ENCODE measurements at regions not wholly inside any gene's neighbourhood (a gene's known extent, or its start where the extent isn't known, plus 50 kb on each side); places are given as distances from the start of the nearest gene placed in this dataset.
A peak's percentile ranks its signal among the peaks of the same experiment; 100 is the strongest.

DNA sequence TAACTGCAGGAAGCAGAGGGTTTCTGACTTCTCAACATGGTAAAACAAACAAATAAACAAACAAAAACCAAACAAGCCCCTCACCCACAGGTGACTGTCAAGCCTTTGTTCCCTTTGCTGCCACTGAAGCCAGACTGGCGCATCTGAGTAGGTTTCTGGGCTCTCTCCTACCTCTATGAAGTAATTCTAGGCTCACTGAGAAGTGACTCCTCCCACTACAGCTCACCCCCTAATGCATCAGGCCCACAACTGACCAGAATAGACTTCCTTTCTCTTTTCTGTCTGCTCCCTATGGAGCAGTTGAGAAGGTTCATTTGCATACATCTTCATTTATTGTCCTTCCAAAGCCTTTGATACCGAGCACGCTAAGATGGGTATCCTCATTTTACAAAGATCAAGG, 77.0 kb upstream of the CCL2 start:
- no peak overlapping the region for H3K4me3 ChIP-seq (ENCODE audit: low read length)
- no peak for DNase-seq (ENCODE audit: low read depth, low spot score)
- WGBS (ENCODE audit: insufficient coverage, insufficient read length): no CpG with 5 or more reads among the region's 3 CpGs
- H3K36me3 ChIP-seq (ENCODE audit: control insufficient read depth, insufficient read depth, low read length): no peaks in the 10 kb centered on the region
- H3K4me1 ChIP-seq (ENCODE audit: control insufficient read depth, insufficient read depth, low read length): no peaks in the 10 kb centered on the region; the same call in 1 of the 2 replicates
- no peak overlapping the region for H3K27ac ChIP-seq (ENCODE audit: low read length)
- no peaks in the 10 kb centered on the region for H3K9me3 ChIP-seq (ENCODE audit: control insufficient read depth, insufficient read depth, low read length)
- no peaks in the 10 kb centered on the region for H3K27me3 ChIP-seq (ENCODE audit: control insufficient read depth, insufficient read depth, low read length)

DNA sequence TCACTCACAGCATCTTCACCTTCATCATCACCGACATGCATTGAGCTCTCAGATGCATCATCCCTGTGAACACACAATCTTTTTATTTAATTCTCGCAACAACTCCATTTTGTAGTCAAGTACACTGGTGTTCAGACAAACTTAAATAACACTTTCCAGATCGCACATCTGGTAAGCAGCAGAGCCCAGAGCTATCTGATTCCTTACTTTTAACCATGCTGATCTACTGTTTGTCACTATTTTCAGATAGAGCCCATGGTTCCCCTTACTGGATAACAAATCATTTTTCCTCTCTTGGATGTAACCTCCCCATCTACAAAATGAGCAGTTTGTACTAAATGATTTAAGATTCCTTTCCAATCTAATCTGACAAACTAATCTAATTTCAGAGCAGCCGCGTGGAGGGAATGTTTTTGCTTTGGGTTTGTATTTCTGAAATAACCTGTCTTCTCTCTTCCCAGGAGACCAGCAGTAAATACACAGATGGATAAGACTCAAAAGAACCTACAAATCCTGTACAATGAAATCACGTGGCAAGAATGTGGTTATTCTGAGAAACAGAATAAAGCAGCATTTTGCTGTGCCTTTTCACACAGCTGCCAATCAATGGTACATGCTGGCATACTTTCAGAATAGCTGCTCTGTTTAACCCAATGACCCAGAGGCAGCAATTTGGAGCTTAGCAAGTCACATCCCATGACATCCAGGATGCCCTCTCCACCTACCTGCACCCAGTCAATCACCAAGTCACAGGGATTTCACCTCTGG, 72.9 kb upstream of the CCL2 start:
- Histone ChIP-seq H3K4me3 (ENCODE audit: low read length) (no peak overlapping the region), H3K4me1 (ENCODE audit: control insufficient read depth, insufficient read depth, low read length) (no peaks in the 10 kb centered on the region; the same call in 1 of the 2 replicates), H3K9me3 (ENCODE audit: control insufficient read depth, insufficient read depth, low read length) (no peaks in the 10 kb centered on the region), H3K27me3 (ENCODE audit: control insufficient read depth, insufficient read depth, low read length) (no peaks in the 10 kb centered on the region), H3K36me3 (ENCODE audit: control insufficient read depth, insufficient read depth, low read length) (no peaks in the 10 kb centered on the region), H3K27ac (ENCODE audit: low read length) (no peak overlapping the region)
- WGBS (ENCODE audit: insufficient coverage, insufficient read length): 100% methylated on average over 2 of the region's 6 CpGs
- no peak for DNase-seq (ENCODE audit: low read depth, low spot score)

DNA sequence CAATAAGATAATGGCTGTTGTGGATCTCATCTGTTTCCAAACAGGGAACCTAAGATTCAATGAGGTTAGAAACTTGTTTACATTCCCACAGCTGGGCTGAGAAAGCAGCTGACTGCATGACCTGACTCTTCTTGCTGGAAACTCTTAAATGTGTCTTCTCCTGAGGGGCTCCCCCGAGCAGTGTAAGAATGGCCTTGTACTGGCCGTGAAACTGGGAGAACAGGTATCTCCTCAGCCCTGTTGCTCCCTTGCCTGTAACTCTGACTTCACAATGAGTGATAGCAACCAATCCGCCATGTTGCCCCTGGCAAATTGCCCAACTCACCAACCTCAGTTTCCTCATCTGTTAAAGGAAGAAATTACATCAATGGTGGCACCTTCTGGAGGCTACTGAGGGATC, 59.1 kb upstream of the CCL2 start:
- no CpG with 5 or more reads among the region's 3 CpGs for WGBS (ENCODE audit: insufficient coverage, insufficient read length)
- no peak overlapping the region for H3K4me3 ChIP-seq (ENCODE audit: low read length)
- H3K27ac ChIP-seq (ENCODE audit: low read length): no peak overlapping the region
- H3K27me3 ChIP-seq (ENCODE audit: control insufficient read depth, insufficient read depth, low read length): no peaks in the 10 kb centered on the region
- no peaks in the 10 kb centered on the region for H3K36me3 ChIP-seq (ENCODE audit: control insufficient read depth, insufficient read depth, low read length)
- DNase-seq (ENCODE audit: low read depth, low spot score): no peak
- H3K4me1 ChIP-seq (ENCODE audit: control insufficient read depth, insufficient read depth, low read length): no peaks in the 10 kb centered on the region
- no peaks in the 10 kb centered on the region for H3K9me3 ChIP-seq (ENCODE audit: control insufficient read depth, insufficient read depth, low read length)

DNA sequence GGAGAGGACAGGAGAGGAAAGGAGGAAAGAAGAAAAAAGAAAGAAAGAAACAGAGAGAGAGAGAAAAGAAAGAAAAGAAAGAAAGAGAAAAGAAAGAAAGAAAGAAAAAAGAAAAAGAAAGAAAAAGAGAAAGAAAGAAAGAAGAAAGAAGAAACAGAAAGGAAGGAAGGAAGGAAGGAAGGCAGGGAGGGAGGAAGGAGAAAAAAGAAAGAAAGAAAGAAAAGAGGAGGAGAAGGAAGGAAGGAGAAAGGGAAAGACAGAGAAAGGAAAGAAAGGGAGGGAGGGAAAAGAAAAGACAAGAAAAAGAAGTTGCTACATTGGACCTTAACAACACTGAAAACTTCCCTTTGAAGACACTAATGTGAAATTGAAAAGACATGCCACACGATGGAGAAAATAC, 56.6 kb upstream of the CCL2 start:
- H3K36me3 ChIP-seq (ENCODE audit: control insufficient read depth, insufficient read depth, low read length): no peaks in the 10 kb centered on the region
- no peak for DNase-seq (ENCODE audit: low read depth, low spot score)

DNA sequence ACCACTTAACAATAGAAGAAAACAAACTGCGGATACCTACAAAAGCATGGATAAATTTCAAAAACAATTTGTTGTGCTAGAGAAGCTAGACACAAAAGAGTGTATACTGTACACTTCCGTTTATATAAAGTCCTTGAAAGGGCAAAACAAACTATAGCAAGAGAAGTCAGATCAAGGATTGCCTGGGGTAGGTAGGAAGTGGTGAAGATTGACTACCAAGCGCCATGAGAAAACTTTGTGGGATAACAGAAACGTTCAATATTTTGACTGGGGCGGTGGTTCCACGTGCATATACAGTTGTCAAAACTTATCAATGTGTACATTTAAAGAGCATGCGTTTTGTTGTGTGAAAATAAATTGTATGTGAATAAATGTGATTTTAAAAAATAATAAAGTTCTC, 55.6 kb upstream of the CCL2 start:
- no peak overlapping the region for H3K4me3 ChIP-seq (ENCODE audit: low read length)
- no peaks in the 10 kb centered on the region for H3K9me3 ChIP-seq (ENCODE audit: control insufficient read depth, insufficient read depth, low read length)
- H3K27ac ChIP-seq (ENCODE audit: low read length): no peak overlapping the region
- H3K27me3 ChIP-seq (ENCODE audit: control insufficient read depth, insufficient read depth, low read length): no peaks in the 10 kb centered on the region
- no CpG with 5 or more reads among the region's 7 CpGs for WGBS (ENCODE audit: insufficient coverage, insufficient read length)
- DNase-seq (ENCODE audit: low read depth, low spot score): no peak
- no peaks in the 10 kb centered on the region for H3K36me3 ChIP-seq (ENCODE audit: control insufficient read depth, insufficient read depth, low read length)
- H3K4me1 ChIP-seq (ENCODE audit: control insufficient read depth, insufficient read depth, low read length): no peaks in the 10 kb centered on the region

More for the DNA sequence above, 56.6 kb upstream of the CCL2 start:
- Histone ChIP-seq H3K27me3 (ENCODE audit: control insufficient read depth, insufficient read depth, low read length) (no peaks in the 10 kb centered on the region), H3K27ac (ENCODE audit: low read length) (no peak overlapping the region), H3K9me3 (ENCODE audit: control insufficient read depth, insufficient read depth, low read length) (no peaks in the 10 kb centered on the region), H3K4me1 (ENCODE audit: control insufficient read depth, insufficient read depth, low read length) (no peaks in the 10 kb centered on the region), H3K4me3 (ENCODE audit: low read length) (no peak overlapping the region)
- WGBS (ENCODE audit: insufficient coverage, insufficient read length): no CpG with 5 or more reads among the region's 1 CpG

DNA sequence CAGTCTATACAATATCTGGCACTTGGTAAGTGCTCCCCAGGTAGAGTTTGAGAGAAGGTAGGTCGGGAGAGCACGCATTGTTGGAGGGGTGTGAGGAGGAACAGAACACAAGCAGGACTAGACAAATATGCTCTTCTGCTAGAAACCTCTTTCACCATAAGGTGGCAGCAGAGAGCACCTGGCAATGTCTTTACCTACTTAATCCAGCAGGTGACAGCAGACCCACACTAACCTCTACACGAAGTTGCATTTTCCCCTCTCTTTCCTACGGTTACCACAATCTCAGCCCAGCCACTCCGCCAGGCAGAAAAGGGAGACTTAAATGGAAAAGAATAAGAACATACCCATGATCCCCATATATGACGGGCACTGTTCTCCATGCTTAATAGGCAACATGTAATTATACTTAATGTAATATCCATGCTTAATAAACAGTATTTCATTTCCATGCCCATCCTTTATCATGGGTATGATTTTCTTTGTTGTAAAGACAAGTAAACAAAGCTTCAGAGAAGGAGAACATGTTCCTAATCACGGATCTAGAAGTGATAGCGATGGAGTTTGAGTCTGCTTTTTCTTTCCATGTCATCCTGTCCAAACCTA, 55.1 kb upstream of the CCL2 start:
- Histone ChIP-seq H3K9me3 (ENCODE audit: control insufficient read depth, insufficient read depth, low read length) (no peaks in the 10 kb centered on the region), H3K4me3 (ENCODE audit: low read length) (no peak overlapping the region), H3K27me3 (ENCODE audit: control insufficient read depth, insufficient read depth, low read length) (no peaks in the 10 kb centered on the region), H3K36me3 (ENCODE audit: control insufficient read depth, insufficient read depth, low read length) (no peaks in the 10 kb centered on the region), H3K4me1 (ENCODE audit: control insufficient read depth, insufficient read depth, low read length) (no peaks in the 10 kb centered on the region), H3K27ac (ENCODE audit: low read length) (no peak overlapping the region)
- WGBS (ENCODE audit: insufficient coverage, insufficient read length): no CpG with 5 or more reads among the region's 8 CpGs
- peak; percentile 74 for DNase-seq (ENCODE audit: low read depth, low spot score)

DNA sequence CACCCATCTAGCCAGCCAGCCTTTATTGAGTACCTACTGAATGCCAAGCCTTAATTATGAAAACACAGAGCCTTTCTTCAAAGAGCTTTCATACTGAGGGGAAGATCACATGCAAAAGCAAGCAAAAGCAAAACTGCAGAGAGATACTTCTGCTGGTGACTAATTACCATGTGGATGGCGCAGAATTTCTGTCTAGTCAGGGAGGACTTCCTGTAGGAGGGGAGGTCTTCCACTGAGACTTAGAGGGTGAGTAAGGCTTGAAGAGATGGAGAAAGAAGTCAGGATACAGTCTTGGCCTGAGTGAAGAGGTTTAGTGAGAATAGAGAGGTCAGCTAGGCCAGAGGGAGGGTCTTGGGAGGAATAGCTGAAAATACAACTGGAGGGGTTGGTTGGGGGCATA, 53.9 kb upstream of the CCL2 start:
- no peaks in the 10 kb centered on the region for H3K36me3 ChIP-seq (ENCODE audit: control insufficient read depth, insufficient read depth, low read length)
- H3K4me1 ChIP-seq (ENCODE audit: control insufficient read depth, insufficient read depth, low read length): no peaks in the 10 kb centered on the region
- no peak overlapping the region for H3K4me3 ChIP-seq (ENCODE audit: low read length)
- H3K9me3 ChIP-seq (ENCODE audit: control insufficient read depth, insufficient read depth, low read length): no peaks in the 10 kb centered on the region
- H3K27me3 ChIP-seq (ENCODE audit: control insufficient read depth, insufficient read depth, low read length): no peaks in the 10 kb centered on the region
- WGBS (ENCODE audit: insufficient coverage, insufficient read length): no CpG with 5 or more reads among the region's 1 CpG
- DNase-seq (ENCODE audit: low read depth, low spot score): no peak
- no peak overlapping the region for H3K27ac ChIP-seq (ENCODE audit: low read length)

DNA sequence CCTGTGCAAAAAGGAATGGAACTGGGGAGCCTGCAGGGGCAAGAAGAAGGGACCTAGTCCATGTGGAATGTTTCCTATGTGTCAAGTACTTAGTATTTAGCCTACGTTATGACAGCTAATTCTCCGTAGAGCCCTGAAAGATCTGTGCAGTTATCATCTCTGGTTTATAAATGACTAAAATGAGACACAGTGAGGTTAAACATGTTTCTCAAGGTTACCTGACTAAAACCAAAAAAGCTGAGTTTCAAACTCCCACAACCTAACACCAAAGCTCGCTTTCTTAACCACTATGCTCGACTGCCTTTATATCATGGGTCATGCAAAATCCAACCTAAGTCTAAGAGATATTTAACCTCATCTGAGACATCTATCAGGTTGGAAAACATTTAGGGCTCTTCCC, 53.3 kb upstream of the CCL2 start:
- H3K4me3 ChIP-seq (ENCODE audit: low read length): no peak overlapping the region
- WGBS (ENCODE audit: insufficient coverage, insufficient read length): no CpG with 5 or more reads among the region's 4 CpGs
- H3K36me3 ChIP-seq (ENCODE audit: control insufficient read depth, insufficient read depth, low read length): no peaks in the 10 kb centered on the region
- H3K9me3 ChIP-seq (ENCODE audit: control insufficient read depth, insufficient read depth, low read length): no peaks in the 10 kb centered on the region
- DNase-seq (ENCODE audit: low read depth, low spot score): no peak
- no peaks in the 10 kb centered on the region for H3K4me1 ChIP-seq (ENCODE audit: control insufficient read depth, insufficient read depth, low read length)
- no peak overlapping the region for H3K27ac ChIP-seq (ENCODE audit: low read length)
- H3K27me3 ChIP-seq (ENCODE audit: control insufficient read depth, insufficient read depth, low read length): no peaks in the 10 kb centered on the region

DNA sequence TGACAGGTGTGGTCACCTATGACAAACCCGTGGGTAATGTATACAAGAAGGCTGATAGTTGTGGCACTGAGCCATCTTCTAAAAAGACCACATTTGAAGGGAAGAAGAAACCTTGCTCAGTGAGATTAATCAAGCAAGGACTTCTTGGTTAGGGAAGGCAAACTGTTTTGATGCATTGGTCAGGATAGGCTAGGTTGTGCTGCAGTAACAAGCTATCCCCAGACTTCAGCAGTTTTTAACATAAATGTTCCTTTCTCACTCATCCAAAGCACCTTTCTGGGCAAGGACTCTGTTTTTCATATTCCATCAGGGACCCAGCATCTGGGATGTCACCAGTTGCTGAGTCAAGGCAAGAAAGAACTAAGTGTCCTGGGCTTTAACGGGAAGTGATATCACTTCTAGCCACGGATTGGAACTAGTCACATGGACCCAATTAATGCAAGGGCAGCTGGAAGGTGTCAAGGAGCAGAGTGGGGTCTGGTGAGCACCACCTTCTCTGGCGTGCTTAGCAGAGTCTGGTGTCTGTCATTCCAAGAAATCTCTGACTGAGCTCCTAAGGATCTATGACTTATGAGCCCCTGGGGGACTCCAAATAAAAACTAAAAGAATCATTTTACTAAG, 52.0 kb upstream of the CCL2 start:
- no peaks in the 10 kb centered on the region for H3K4me1 ChIP-seq (ENCODE audit: control insufficient read depth, insufficient read depth, low read length)
- H3K36me3 ChIP-seq (ENCODE audit: control insufficient read depth, insufficient read depth, low read length): no peaks in the 10 kb centered on the region
- H3K27me3 ChIP-seq (ENCODE audit: control insufficient read depth, insufficient read depth, low read length): no peaks in the 10 kb centered on the region
- DNase-seq (ENCODE audit: low read depth, low spot score): no peak
- no CpG with 5 or more reads among the region's 4 CpGs for WGBS (ENCODE audit: insufficient coverage, insufficient read length)
- H3K27ac ChIP-seq (ENCODE audit: low read length): no peak overlapping the region
- H3K4me3 ChIP-seq (ENCODE audit: low read length): no peak overlapping the region
- H3K9me3 ChIP-seq (ENCODE audit: control insufficient read depth, insufficient read depth, low read length): no peaks in the 10 kb centered on the region

DNA sequence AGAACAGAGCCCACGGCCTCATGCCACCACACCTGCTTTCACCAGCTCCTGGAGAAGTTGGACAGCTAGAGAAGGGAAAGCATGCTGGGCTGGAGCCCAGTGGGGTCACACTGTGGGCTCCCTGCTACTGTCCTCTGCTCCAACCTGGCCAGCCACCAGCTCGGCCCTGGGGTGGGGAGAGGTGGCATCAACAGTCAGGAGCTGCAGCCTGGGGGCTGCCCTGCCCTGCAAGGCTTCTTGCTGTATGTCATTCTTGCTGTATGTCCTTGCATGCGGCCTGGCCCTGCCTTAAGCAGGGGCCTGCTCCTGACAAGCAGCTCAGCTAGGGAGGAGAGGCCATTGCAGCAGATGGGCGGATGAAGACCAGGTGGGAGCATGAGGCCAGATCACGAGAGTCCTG, 50.7 kb upstream of the CCL2 start:
- Histone ChIP-seq H3K9me3 (ENCODE audit: control insufficient read depth, insufficient read depth, low read length) (no peaks in the 10 kb centered on the region), H3K27me3 (ENCODE audit: control insufficient read depth, insufficient read depth, low read length) (no peaks in the 10 kb centered on the region), H3K4me3 (ENCODE audit: low read length) (no peak overlapping the region), H3K27ac (ENCODE audit: low read length) (no peak overlapping the region), H3K4me1 (ENCODE audit: control insufficient read depth, insufficient read depth, low read length) (no peaks in the 10 kb centered on the region), H3K36me3 (ENCODE audit: control insufficient read depth, insufficient read depth, low read length) (no peaks in the 10 kb centered on the region)
- WGBS (ENCODE audit: insufficient coverage, insufficient read length): no CpG with 5 or more reads among the region's 5 CpGs
- DNase-seq (ENCODE audit: low read depth, low spot score): no peak

Measured in iPS DF 6.9 (cell line).